Esophagus muscularis mucosa (tissue), 3 donors: ENCODE measurements at regions not wholly inside any gene's neighbourhood (a gene's known extent, or its start where the extent isn't known, plus 50 kb on each side); places are given as distances from the start of the nearest gene placed in this dataset.

Experiments used
- EP300 ChIP-seq: sonication (generic); formaldehyde crosslinking; IDR thresholded peaks from one replicate; pipeline ENCODE4 v1.6.1; 2017; ENCODE audit warnings: antibody characterized with exemption
- TF ChIP-seq, protein P1 (sequence below), 3 experiments: fragments of 200-600 bp in 2 of 3; fragments of 450-650 bp in 1 of 3; sonication (generic) in 2 of 3; IDR thresholded peaks; one replicate each; pipeline ENCODE4 v1.5.1; 2017 to 2019; ENCODE audit warnings: antibody characterized with exemption in 3 of 3, mild to moderate bottlenecking in 2 of 3, moderate library complexity in 1 of 3

DNA sequence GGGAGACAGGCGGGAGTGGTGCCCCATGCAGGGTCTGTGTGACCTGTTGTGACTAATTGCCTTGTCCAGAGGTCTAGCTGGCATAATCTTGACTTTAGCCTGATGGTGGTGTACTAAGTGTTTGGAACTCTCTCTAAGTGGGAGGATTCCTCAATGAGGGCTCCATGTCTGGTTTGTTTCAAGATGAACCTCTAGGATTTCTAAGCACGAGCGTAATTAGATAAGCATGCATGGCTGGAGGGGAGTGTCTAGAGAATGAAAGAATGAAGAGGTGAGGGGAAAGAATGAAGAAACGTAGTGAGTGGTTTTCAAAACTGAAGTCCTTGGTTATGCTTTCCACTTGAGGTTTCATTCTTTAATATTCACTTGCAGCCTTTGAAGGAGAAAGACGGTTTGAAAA lies 833.2 kb upstream of the GYPC start:
- TF ChIP-seq EP300 = no peak
- TF ChIP-seq, protein P1, sequence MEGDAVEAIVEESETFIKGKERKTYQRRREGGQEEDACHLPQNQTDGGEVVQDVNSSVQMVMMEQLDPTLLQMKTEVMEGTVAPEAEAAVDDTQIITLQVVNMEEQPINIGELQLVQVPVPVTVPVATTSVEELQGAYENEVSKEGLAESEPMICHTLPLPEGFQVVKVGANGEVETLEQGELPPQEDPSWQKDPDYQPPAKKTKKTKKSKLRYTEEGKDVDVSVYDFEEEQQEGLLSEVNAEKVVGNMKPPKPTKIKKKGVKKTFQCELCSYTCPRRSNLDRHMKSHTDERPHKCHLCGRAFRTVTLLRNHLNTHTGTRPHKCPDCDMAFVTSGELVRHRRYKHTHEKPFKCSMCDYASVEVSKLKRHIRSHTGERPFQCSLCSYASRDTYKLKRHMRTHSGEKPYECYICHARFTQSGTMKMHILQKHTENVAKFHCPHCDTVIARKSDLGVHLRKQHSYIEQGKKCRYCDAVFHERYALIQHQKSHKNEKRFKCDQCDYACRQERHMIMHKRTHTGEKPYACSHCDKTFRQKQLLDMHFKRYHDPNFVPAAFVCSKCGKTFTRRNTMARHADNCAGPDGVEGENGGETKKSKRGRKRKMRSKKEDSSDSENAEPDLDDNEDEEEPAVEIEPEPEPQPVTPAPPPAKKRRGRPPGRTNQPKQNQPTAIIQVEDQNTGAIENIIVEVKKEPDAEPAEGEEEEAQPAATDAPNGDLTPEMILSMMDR (IDR thresholded peaks at IDR 0.05) = no peak
